WTC11 (cell line): ENCODE measurements at regions not wholly inside any gene's neighbourhood (a gene's known extent, or its start where the extent isn't known, plus 50 kb on each side); places are given as distances from the start of the nearest gene placed in this dataset.

Experiments
- ESRRA ChIP-seq: sonication (generic); formaldehyde crosslinking; IDR thresholded peaks from 2 replicates; pipeline ENCODE4 v1.8.1; 2022; ENCODE audit warnings: mild to moderate bottlenecking, missing genetic modification reagents, borderline replicate concordance
- TF ChIP-seq, protein P1 (sequence below): sonication (generic); formaldehyde crosslinking; IDR thresholded peaks from 2 replicates; pipeline ENCODE4 v1.8.1; 2022; ENCODE audit warnings: missing genetic modification reagents, borderline replicate concordance

GRCh38 chrX:10725071-10725470 is 104.7 kb upstream of the MID1 start:
- TF ChIP-seq ESRRA: no peak
- TF ChIP-seq, protein P1, sequence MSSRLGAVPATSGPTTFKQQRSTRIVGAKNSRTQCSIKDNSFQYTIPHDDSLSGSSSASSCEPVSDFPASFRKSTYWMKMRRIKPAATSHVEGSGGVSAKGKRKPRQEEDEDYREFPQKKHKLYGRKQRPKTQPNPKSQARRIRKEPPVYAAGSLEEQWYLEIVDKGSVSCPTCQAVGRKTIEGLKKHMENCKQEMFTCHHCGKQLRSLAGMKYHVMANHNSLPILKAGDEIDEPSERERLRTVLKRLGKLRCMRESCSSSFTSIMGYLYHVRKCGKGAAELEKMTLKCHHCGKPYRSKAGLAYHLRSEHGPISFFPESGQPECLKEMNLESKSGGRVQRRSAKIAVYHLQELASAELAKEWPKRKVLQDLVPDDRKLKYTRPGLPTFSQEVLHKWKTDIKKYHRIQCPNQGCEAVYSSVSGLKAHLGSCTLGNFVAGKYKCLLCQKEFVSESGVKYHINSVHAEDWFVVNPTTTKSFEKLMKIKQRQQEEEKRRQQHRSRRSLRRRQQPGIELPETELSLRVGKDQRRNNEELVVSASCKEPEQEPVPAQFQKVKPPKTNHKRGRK: no peak
